Naive thymus-derived CD4-positive, alpha-beta T cell (primary cell): ENCODE measurements at regions not wholly inside any gene's neighbourhood (a gene's known extent, or its start where the extent isn't known, plus 50 kb on each side); places are given as distances from the start of the nearest gene placed in this dataset.

ENCODE experiments used
- ATAC-seq: fragments of 150-1000 bp; cut with Tn5 transposase; 2 replicates; pipeline ENCODE4 v1.10.0; 2021; ENCODE audit warnings: mild to moderate bottlenecking, moderate library complexity
- CTCF ChIA-PET: fragments of 350-600 bp; sonication (Branson Sonifier 250); formaldehyde crosslinking; loops from one replicate; lab custom pipeline; 2021; ENCODE audit warnings: antibody characterized with exemption; lab: Charles Lee
- POLR2A ChIA-PET: fragments of 350-600 bp; sonication (Branson Sonifier 250); formaldehyde crosslinking; loops from one replicate; lab custom pipeline; 2021; ENCODE audit warnings: antibody characterized with exemption, inconsistent platforms; lab: Charles Lee
- DNase-seq, 9 donors: peaks; one replicate each; pipeline versions ENCODE4 v3.0.0 to v3.0.0-alpha.2; 2020 to 2022; ENCODE audit warnings: mixed read lengths in 1 of 9
- H3K27ac ChIP-seq: one replicate; pipeline ENCODE4 v1.7.0; 2013; ENCODE audit warnings: mild to moderate bottlenecking, low read depth, low read length, moderate library complexity
- H3K27me3 ChIP-seq, 2 donors: one replicate each; pipeline ENCODE4 v1.7.0; 2013; ENCODE audit warnings: low read length in 2 of 2, mild to moderate bottlenecking in 2 of 2, moderate library complexity in 2 of 2; ENCODE audit not compliant: control insufficient read depth in 2 of 2, insufficient read depth in 2 of 2
- H3K36me3 ChIP-seq, 3 experiments: 1 replicate in 2 of 3; 2 replicates in 1 of 3; pipeline ENCODE4 v1.7.0; 2013; ENCODE audit warnings: low read length in 3 of 3, mild to moderate bottlenecking in 3 of 3, moderate library complexity in 1 of 3; ENCODE audit not compliant: insufficient read depth in 3 of 3, control insufficient read depth in 2 of 3
- H3K4me1 ChIP-seq, 2 donors: one replicate each; pipeline ENCODE4 v1.7.0; 2013; ENCODE audit warnings: low read length in 2 of 2, mild to moderate bottlenecking in 2 of 2, moderate library complexity in 1 of 2; ENCODE audit not compliant: control insufficient read depth in 2 of 2, insufficient read depth in 2 of 2
- H3K4me3 ChIP-seq: 2 replicates; pipeline ENCODE4 v1.7.0; 2013; ENCODE audit warnings: mild to moderate bottlenecking, low read length
- H3K9me3 ChIP-seq, 3 experiments: 1 replicate in 2 of 3; 2 replicates in 1 of 3; pipeline ENCODE4 v1.7.0; 2013; ENCODE audit warnings: low read length in 3 of 3; ENCODE audit not compliant: control insufficient read depth in 2 of 3
- H3K27ac Mint-ChIP-seq, 9 donors: one replicate each; pipeline ENCODE4 v1.8.0; 2020 to 2022; ENCODE audit warnings: mixed read lengths in 9 of 9, mild to moderate bottlenecking in 8 of 9, moderate library complexity in 5 of 9, inconsistent platforms in 2 of 9
- H3K27me3 Mint-ChIP-seq, 5 donors: one replicate each; pipeline ENCODE4 v1.8.0; 2021 to 2022; ENCODE audit warnings: mixed read lengths in 5 of 5, mild to moderate bottlenecking in 1 of 5
- H3K36me3 Mint-ChIP-seq, 5 donors: one replicate each; pipeline ENCODE4 v1.8.0; 2020 to 2022; ENCODE audit warnings: mixed read lengths in 5 of 5, mild to moderate bottlenecking in 3 of 5, inconsistent platforms in 1 of 5
- H3K4me1 Mint-ChIP-seq, 7 donors: one replicate each; pipeline ENCODE4 v1.8.0; 2020 to 2022; ENCODE audit warnings: mixed read lengths in 7 of 7, mild to moderate bottlenecking in 3 of 7, inconsistent platforms in 1 of 7
- H3K4me3 Mint-ChIP-seq, 10 donors: one replicate each; pipeline ENCODE4 v1.8.0; 2020 to 2022; ENCODE audit warnings: mild to moderate bottlenecking in 10 of 10, mixed read lengths in 10 of 10, moderate library complexity in 6 of 10, inconsistent platforms in 2 of 10
- H3K9me3 Mint-ChIP-seq, 11 donors: one replicate each; pipeline ENCODE4 v1.8.0; 2020 to 2022; ENCODE audit warnings: mixed read lengths in 11 of 11, mild to moderate bottlenecking in 4 of 11, inconsistent platforms in 1 of 11, moderate library complexity in 1 of 11
- intact Hi-C, 2 donors: fragments of 100-400 bp; cut with micrococcal nuclease; formaldehyde crosslinking; loops; one replicate each; pipeline ENCODE4 v1.15.1; 2023

GRCh38 chr20:48266571-48266970 lies 481.3 kb upstream of the SULF2 start:
- no peak overlapping the region for H3K4me3 Mint-ChIP-seq
- H3K27me3 ChIP-seq, result no peaks in the 10 kb centered on the region
- no peak for DNase-seq
- no peaks in the 10 kb centered on the region for H3K9me3 ChIP-seq
- no peaks in the 10 kb centered on the region for H3K4me1 ChIP-seq
- H3K36me3 Mint-ChIP-seq, result no peaks in the 10 kb centered on the region
- no peak for ATAC-seq
- H3K9me3 Mint-ChIP-seq, result peaks cover 0 to 5% (median 0%) of the 10 kb centered on the region in 11 donors
- H3K27ac Mint-ChIP-seq, result no peak overlapping the region
- H3K4me1 Mint-ChIP-seq, result no peaks in the 10 kb centered on the region
- ChIA-PET CTCF (no interaction called here), POLR2A (no interaction called here)
- H3K36me3 ChIP-seq, result no peaks in the 10 kb centered on the region
- H3K27ac ChIP-seq, result no peak overlapping the region
- no peak overlapping the region for H3K4me3 ChIP-seq
- intact Hi-C loops, result no loop called here
- H3K27me3 Mint-ChIP-seq, result peaks cover 2 to 18% (median 5%) of the 10 kb centered on the region in 5 donors

GRCh38 chr20:48265791-48266190 lies 480.5 kb upstream of the SULF2 start:
- no peaks in the 10 kb centered on the region for H3K36me3 ChIP-seq
- DNase-seq (no peak), ATAC-seq (no peak)
- ChIA-PET CTCF (no interaction called here), POLR2A (no interaction called here)
- intact Hi-C loops, result no loop called here
- H3K4me1 ChIP-seq, result no peaks in the 10 kb centered on the region
- H3K4me3 Mint-ChIP-seq, result no peak overlapping the region
- H3K27ac ChIP-seq, result no peak overlapping the region
- peaks cover 0 to 20% (median 4%) of the 10 kb centered on the region in 5 donors for H3K27me3 Mint-ChIP-seq
- no peaks in the 10 kb centered on the region for H3K27me3 ChIP-seq
- H3K4me1 Mint-ChIP-seq, result no peaks in the 10 kb centered on the region
- peaks cover 0 to 5% (median 0%) of the 10 kb centered on the region in 11 donors for H3K9me3 Mint-ChIP-seq
- H3K9me3 ChIP-seq, result no peaks in the 10 kb centered on the region
- no peak overlapping the region for H3K27ac Mint-ChIP-seq
- no peak overlapping the region for H3K4me3 ChIP-seq
- no peaks in the 10 kb centered on the region for H3K36me3 Mint-ChIP-seq

- Histone ChIP-seq H3K9me3 (no peaks in the 10 kb centered on the region), H3K27me3 (no peaks in the 10 kb centered on the region), H3K36me3 (no peaks in the 10 kb centered on the region), H3K27ac (no peak overlapping the region), H3K4me1 (no peaks in the 10 kb centered on the region), H3K4me3 (no peak overlapping the region)
- Mint-ChIP-seq H3K27ac (no peak overlapping the region), H3K9me3 (peaks cover 0 to 4% (median 0%) of the 10 kb centered on the region in 11 donors), H3K36me3 (no peaks in the 10 kb centered on the region), H3K4me3 (no peak overlapping the region), H3K27me3 (peaks cover 0 to 23% (median 11%) of the 10 kb centered on the region in 5 donors), H3K4me1 (no peaks in the 10 kb centered on the region)
- no peak for DNase-seq
- ChIA-PET POLR2A (no interaction called here), CTCF (no interaction called here)
- no peak for ATAC-seq
- intact Hi-C loops, result no loop called here
Measured at GRCh38 chr20:48262955-48263354, 477.7 kb upstream of the SULF2 start.

- H3K27me3 ChIP-seq, result no peaks in the 10 kb centered on the region
- no peaks in the 10 kb centered on the region for H3K9me3 ChIP-seq
- Mint-ChIP-seq H3K9me3 (peaks cover 0 to 4% (median 0%) of the 10 kb centered on the region in 11 donors), H3K4me3 (no peak overlapping the region), H3K27ac (no peak overlapping the region), H3K27me3 (peaks cover 0 to 25% (median 8%) of the 10 kb centered on the region in 5 donors), H3K36me3 (no peaks in the 10 kb centered on the region), H3K4me1 (no peaks in the 10 kb centered on the region)
- no peaks in the 10 kb centered on the region for H3K36me3 ChIP-seq
- ATAC-seq, result no peak
- DNase-seq, result no peak
- H3K27ac ChIP-seq, result no peak overlapping the region
- CTCF ChIA-PET, result no interaction called here
- no peak overlapping the region for H3K4me3 ChIP-seq
- H3K4me1 ChIP-seq, result no peaks in the 10 kb centered on the region
- intact Hi-C loops, result no loop called here
- POLR2A ChIA-PET, result no interaction called here
Measured at GRCh38 chr20:48262466-48262865, 477.2 kb upstream of the SULF2 start.

GRCh38 chr20:48261398-48261910 lies 476.2 kb upstream of the SULF2 start:
- Mint-ChIP-seq H3K9me3 (peaks cover 0 to 5% (median 0%) of the 10 kb centered on the region in 11 donors), H3K36me3 (no peaks in the 10 kb centered on the region), H3K4me3 (no peak overlapping the region), H3K27ac (no peak overlapping the region), H3K27me3 (peaks cover 0 to 25% (median 12%) of the 10 kb centered on the region in 5 donors), H3K4me1 (no peaks in the 10 kb centered on the region)
- H3K9me3 ChIP-seq, result no peaks in the 10 kb centered on the region
- no peak for DNase-seq
- ChIA-PET CTCF (no interaction called here), POLR2A (no interaction called here)
- intact Hi-C loops, result no loop called here
- no peak overlapping the region for H3K4me3 ChIP-seq
- no peaks in the 10 kb centered on the region for H3K27me3 ChIP-seq
- no peak overlapping the region for H3K27ac ChIP-seq
- no peaks in the 10 kb centered on the region for H3K4me1 ChIP-seq
- no peaks in the 10 kb centered on the region for H3K36me3 ChIP-seq
- ATAC-seq, result no peak

- H3K27me3 Mint-ChIP-seq, result peaks cover 0 to 30% (median 12%) of the 10 kb centered on the region in 5 donors
- H3K9me3 Mint-ChIP-seq, result peaks cover 0 to 11% (median 3%) of the 10 kb centered on the region in 11 donors
- Histone ChIP-seq H3K4me1 (no peaks in the 10 kb centered on the region), H3K9me3 (no peaks in the 10 kb centered on the region), H3K4me3 (no peak overlapping the region), H3K27ac (no peak overlapping the region), H3K27me3 (no peaks in the 10 kb centered on the region), H3K36me3 (no peaks in the 10 kb centered on the region)
- H3K4me1 Mint-ChIP-seq, result no peaks in the 10 kb centered on the region
- ChIA-PET POLR2A (no interaction called here), CTCF (no interaction called here)
- H3K4me3 Mint-ChIP-seq, result no peak overlapping the region
- no peak overlapping the region for H3K27ac Mint-ChIP-seq
- intact Hi-C loops, result no loop called here
- no peak for DNase-seq
- no peaks in the 10 kb centered on the region for H3K36me3 Mint-ChIP-seq
- ATAC-seq, result no peak
Measured at GRCh38 chr20:48260129-48260756, 475.0 kb upstream of the SULF2 start.

GRCh38 chr20:48259456-48259855 lies 474.2 kb upstream of the SULF2 start:
- Histone ChIP-seq H3K27ac (no peak overlapping the region), H3K36me3 (no peaks in the 10 kb centered on the region), H3K9me3 (no peaks in the 10 kb centered on the region), H3K27me3 (no peaks in the 10 kb centered on the region), H3K4me3 (no peak overlapping the region), H3K4me1 (no peaks in the 10 kb centered on the region)
- no peak overlapping the region for H3K4me3 Mint-ChIP-seq
- DNase-seq (no peak), ATAC-seq (no peak)
- H3K36me3 Mint-ChIP-seq, result no peaks in the 10 kb centered on the region
- ChIA-PET CTCF (no interaction called here), POLR2A (no interaction called here)
- H3K9me3 Mint-ChIP-seq, result peaks cover 0 to 11% (median 4%) of the 10 kb centered on the region in 11 donors
- intact Hi-C loops, result no loop called here
- H3K4me1 Mint-ChIP-seq, result no peaks in the 10 kb centered on the region
- H3K27me3 Mint-ChIP-seq, result peaks cover 0 to 34% (median 18%) of the 10 kb centered on the region in 5 donors
- H3K27ac Mint-ChIP-seq, result no peak overlapping the region
